ENCODE measurements at regions not wholly inside any gene's neighbourhood (a gene's known extent, or its start where the extent isn't known, plus 50 kb on each side); places are given as distances from the start of the nearest gene placed in this dataset.

DNA sequence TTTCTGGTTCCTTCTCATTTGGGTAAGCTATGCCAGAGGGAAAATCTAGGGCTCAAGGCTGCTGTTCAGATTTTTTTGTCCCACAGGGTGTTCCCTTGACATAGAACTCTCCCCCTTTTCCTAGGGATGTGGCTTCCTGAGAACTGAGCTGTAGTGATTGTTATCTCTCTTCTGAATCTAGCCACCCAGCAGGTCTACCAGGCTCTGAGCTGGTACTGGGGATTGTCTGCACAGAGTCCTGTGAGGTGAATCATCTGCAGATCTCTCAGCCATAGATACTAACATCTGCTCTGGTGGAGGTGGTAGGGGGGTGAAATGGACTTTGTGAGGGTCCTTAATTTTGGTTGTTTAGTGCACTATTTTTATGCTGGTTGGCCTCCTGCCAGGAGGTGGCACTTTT lies 167.3 kb upstream of the PGR start:
- TF ChIP-seq CTCF (IDR thresholded peaks at IDR 0.05; ENCODE audit: control extremely low read depth in 1 of 3, insufficient read depth in 1 of 3, low read depth in 1 of 3, low read length in 3 of 3) (no peak), GABPA (IDR thresholded peaks at IDR 0.05; ENCODE audit: borderline replicate concordance, insufficient read depth, low read length) (no peak), POLR2A (IDR thresholded peaks at IDR 0.05; ENCODE audit: control extremely low read depth in 1 of 2, low read depth in 2 of 2, low read length in 2 of 2) (no peak), EP300 (IDR thresholded peaks at IDR 0.05; ENCODE audit: borderline replicate concordance in 1 of 2, low read depth in 2 of 2, low read length in 2 of 2) (no peak), YY1 (IDR thresholded peaks at IDR 0.05; ENCODE audit: low read depth, low read length) (no peak), CEBPB (IDR thresholded peaks at IDR 0.05; ENCODE audit: low read depth, low read length) (no peak), EZH2 (IDR thresholded peaks at IDR 0.05; ENCODE audit: low read depth, low read length, severe bottlenecking) (no peak), SIX5 (IDR thresholded peaks at IDR 0.05; ENCODE audit: low read depth, low read length) (no peak), EGR1 (IDR thresholded peaks at IDR 0.05; ENCODE audit: borderline replicate concordance, low read depth, low read length) (no peak), FOSL1 (IDR thresholded peaks at IDR 0.05; ENCODE audit: insufficient read depth, low read depth, low read length) (no peak), ZNF274 (IDR thresholded peaks at IDR 0.05; ENCODE audit: borderline replicate concordance, extremely low read depth, low read length) (no peak), RAD21 (IDR thresholded peaks at IDR 0.05 in 1 of 2, conservative IDR thresholded peaks at IDR 0.05 in 1 of 2; ENCODE audit: low read depth in 2 of 2, low read length in 2 of 2) (no peak), SP1 (IDR thresholded peaks at IDR 0.05; ENCODE audit: low read depth, low read length) (no peak)
- TF ChIP-seq, protein P1, sequence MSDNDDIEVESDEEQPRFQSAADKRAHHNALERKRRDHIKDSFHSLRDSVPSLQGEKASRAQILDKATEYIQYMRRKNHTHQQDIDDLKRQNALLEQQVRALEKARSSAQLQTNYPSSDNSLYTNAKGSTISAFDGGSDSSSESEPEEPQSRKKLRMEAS (IDR thresholded peaks at IDR 0.05), result no peak
